ENCODE measurements at regions not wholly inside any gene's neighbourhood (a gene's known extent, or its start where the extent isn't known, plus 50 kb on each side); places are given as distances from the start of the nearest gene placed in this dataset.

- no peak for TF ChIP-seq CTCF (IDR thresholded peaks at IDR 0.05)
- no peak for TF ChIP-seq POLR2A (IDR thresholded peaks at IDR 0.05)
These were observed 244.8 kb downstream of the DACT1 start for GRCh38 chr14:58882577-58883018.

Data from prostate gland (tissue), 2 donors.